Thoracic aorta (tissue), 2 donors: ENCODE measurements at regions not wholly inside any gene's neighbourhood (a gene's known extent, or its start where the extent isn't known, plus 50 kb on each side); places are given as distances from the start of the nearest gene placed in this dataset.

Source experiments
- ATAC-seq: fragments of 150-250 bp; one replicate; pipeline ENCODE4 v1.8.0; 2017; ENCODE audit warnings: low read depth; ENCODE audit not compliant: insufficient number of reproducible peaks, low FRiP score
- DNase-seq: peaks from one replicate; pipeline ENCODE4 v3.0.0-alpha.2; 2020; ENCODE audit warnings: low spot score
- H3K27ac ChIP-seq, 2 donors: fragments of 200-600 bp; sonication (generic); 1 replicate in 1 of 2; 2 replicates in 1 of 2; pipeline ENCODE4 v1.5.1; 2016; ENCODE audit warnings: mild to moderate bottlenecking in 2 of 2, moderate library complexity in 2 of 2
- H3K27me3 ChIP-seq: fragments of 200-600 bp; sonication (generic); replicated peaks from 2 replicates; pipeline ENCODE4 v1.6.0; 2016; ENCODE audit warnings: mild to moderate bottlenecking; ENCODE audit not compliant: insufficient read depth
- H3K36me3 ChIP-seq: fragments of 200-600 bp; sonication (generic); one replicate; pipeline ENCODE4 v1.5.1; 2016
- H3K4me1 ChIP-seq, 2 donors: fragments of 200-600 bp; sonication (generic); 1 replicate in 1 of 2; 2 replicates in 1 of 2; pipeline versions ENCODE4 v1.5.1 to v1.6.0; 2016; ENCODE audit warnings: low read depth in 2 of 2, mild to moderate bottlenecking in 1 of 2; ENCODE audit not compliant: control insufficient read depth in 1 of 2
- H3K4me3 ChIP-seq: fragments of 200-600 bp; sonication (generic); 2 replicates; pipeline ENCODE4 v1.5.1; 2016; ENCODE audit warnings: mild to moderate bottlenecking
- H3K9me3 ChIP-seq: fragments of 200-600 bp; sonication (generic); 2 replicates; pipeline ENCODE4 v1.5.1; 2016
- CTCF ChIP-seq: fragments of 200-600 bp; sonication (generic); IDR thresholded peaks from one replicate; pipeline ENCODE4 v1.5.1; 2019; ENCODE audit warnings: antibody characterized with exemption

DNA sequence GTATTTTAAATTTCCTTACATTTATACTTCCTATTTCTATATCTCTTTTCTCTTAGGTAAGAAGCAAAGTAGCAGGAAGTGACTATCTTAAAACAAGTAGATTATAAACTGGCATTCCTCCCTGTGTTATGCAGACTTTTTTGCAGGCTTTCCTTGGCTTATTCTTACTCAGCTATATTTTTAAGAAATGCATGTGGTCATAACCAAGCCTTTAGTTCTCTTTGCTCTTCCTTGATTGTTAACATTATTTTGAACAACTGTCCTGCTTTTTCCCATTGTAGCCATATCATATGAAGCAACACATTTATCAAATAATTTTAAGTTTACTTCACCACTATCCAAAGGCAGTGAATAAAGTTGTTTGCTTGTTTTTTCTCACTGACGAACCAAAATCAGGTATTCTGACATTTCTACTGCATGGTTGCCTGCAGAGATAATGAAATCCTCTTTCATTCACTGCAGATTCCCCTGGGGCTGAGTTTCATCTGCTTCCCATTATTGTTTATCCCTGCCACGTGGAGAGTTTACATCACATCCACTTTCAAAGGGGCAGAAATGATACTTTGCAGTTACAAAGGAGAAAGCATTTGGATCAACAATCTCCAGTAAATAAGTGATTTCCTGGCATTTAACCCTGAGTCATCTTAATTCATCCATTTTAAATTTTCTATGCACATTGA is 389.9 kb upstream of the SEMA3C start:
- Histone ChIP-seq H3K9me3 (no peaks in the 10 kb centered on the region), H3K4me3 (no peak overlapping the region), H3K4me1 (no peaks in the 10 kb centered on the region), H3K27me3 (no peaks in the 10 kb centered on the region), H3K27ac (no peak overlapping the region), H3K36me3 (no peaks in the 10 kb centered on the region)
- ATAC-seq: no peak
- TF ChIP-seq CTCF: no peak
- DNase-seq: no peak

GRCh38 chr7:81301815-81302214 is 383.0 kb upstream of the SEMA3C start:
- H3K9me3 ChIP-seq: no peaks in the 10 kb centered on the region
- H3K27ac ChIP-seq: no peak overlapping the region
- H3K4me1 ChIP-seq: peaks cover 0 to 6% of the 10 kb centered on the region in 2 donors
- no peaks in the 10 kb centered on the region for H3K27me3 ChIP-seq
- DNase-seq (no peak), ATAC-seq (no peak)
- no peak for TF ChIP-seq CTCF
- H3K4me3 ChIP-seq: no peak overlapping the region
- no peaks in the 10 kb centered on the region for H3K36me3 ChIP-seq

DNA sequence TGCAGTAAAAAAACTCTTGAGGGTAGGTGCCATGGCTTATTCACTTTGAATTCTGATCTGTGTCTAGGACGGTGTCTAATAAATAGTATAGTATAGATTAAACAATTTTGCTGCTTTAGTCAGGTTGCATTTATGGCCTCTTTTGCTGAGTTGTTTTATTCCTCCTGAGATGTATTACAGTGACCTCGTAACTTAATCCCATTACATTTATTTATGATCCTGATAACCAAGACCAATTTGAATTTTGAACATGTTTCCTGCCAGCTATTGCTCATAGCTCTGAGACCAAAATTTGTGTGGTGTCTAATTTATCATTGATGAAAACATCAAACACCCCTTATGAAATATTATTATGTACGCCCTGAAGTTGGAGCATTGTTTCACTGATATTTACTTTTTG is 381.9 kb upstream of the SEMA3C start:
- Histone ChIP-seq H3K4me1 (peaks cover 0 to 6% of the 10 kb centered on the region in 2 donors), H3K4me3 (no peak overlapping the region), H3K9me3 (no peaks in the 10 kb centered on the region), H3K27ac (no peak overlapping the region), H3K27me3 (no peaks in the 10 kb centered on the region), H3K36me3 (no peaks in the 10 kb centered on the region)
- no peak for ATAC-seq
- DNase-seq: no peak
- no peak for TF ChIP-seq CTCF

- Histone ChIP-seq H3K4me3 (no peak overlapping the region), H3K36me3 (no peaks in the 10 kb centered on the region), H3K9me3 (no peaks in the 10 kb centered on the region), H3K4me1 (peaks cover 0 to 6% of the 10 kb centered on the region in 2 donors), H3K27me3 (no peaks in the 10 kb centered on the region), H3K27ac (no peak overlapping the region)
- no peak for TF ChIP-seq CTCF
- no peak for DNase-seq
- no peak for ATAC-seq
Observed at GRCh38 chr7:81299711-81300110, 380.9 kb upstream of the SEMA3C start.

DNA sequence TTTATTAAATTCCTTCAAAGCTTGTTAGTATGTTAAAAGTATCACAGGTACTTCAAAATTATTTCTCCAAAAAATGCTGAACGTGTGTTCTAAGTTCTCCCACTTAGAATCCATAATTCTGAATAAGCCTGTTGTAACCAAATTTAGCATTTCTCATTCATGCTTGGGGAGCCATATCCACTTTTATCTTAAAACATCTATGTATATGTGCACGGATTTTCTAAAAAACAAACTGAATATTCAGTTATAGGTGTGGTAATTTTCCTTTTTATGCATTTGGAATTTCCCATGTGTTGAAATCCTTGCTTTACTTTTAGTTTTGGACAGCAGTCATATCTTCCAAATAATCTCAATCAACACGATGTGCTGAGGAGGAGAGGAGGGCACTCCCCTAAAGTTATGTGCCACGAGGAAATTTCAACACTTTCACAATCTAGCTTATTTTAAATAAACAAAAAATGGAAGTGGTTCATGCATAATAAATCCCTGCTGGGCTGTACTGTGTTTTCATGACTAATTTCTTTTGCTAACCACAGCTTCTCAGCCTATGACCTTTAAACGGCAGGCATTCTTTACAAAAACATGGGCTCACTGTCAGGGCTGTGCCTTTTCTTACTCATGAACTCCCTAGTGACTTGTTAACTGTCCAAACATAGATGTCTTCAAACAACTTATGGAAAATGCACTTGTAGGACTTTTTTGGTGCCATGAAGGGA is 380.3 kb upstream of the SEMA3C start:
- H3K27ac ChIP-seq: no peak overlapping the region
- no peak for TF ChIP-seq CTCF
- no peaks in the 10 kb centered on the region for H3K36me3 ChIP-seq
- no peaks in the 10 kb centered on the region for H3K27me3 ChIP-seq
- no peak overlapping the region for H3K4me3 ChIP-seq
- H3K4me1 ChIP-seq: peaks cover 0 to 6% of the 10 kb centered on the region in 2 donors
- ATAC-seq: no peak
- no peaks in the 10 kb centered on the region for H3K9me3 ChIP-seq
- no peak for DNase-seq
